H1 (cell line): ENCODE measurements at regions not wholly inside any gene's neighbourhood (a gene's known extent, or its start where the extent isn't known, plus 50 kb on each side); places are given as distances from the start of the nearest gene placed in this dataset.

ENCODE experiments used
- CREB1 ChIP-seq: IDR thresholded peaks from 2 replicates; pipeline ENCODE4 v1.6.1; 2012; ENCODE audit warnings: inconsistent platforms
- CTCF ChIP-seq, 3 experiments: IDR thresholded peaks; 1 replicate in 2 of 3; 2 replicates in 1 of 3; pipeline versions ENCODE4 v1.5.1 to v1.6.1; 2011; ENCODE audit warnings: low read length in 3 of 3, mild to moderate bottlenecking in 3 of 3, inconsistent platforms in 2 of 3, low read depth in 1 of 3, moderate library complexity in 1 of 3; ENCODE audit not compliant: insufficient read depth in 1 of 3; ENCODE audit errors: control extremely low read depth in 1 of 3
- POLR2A ChIP-seq, 2 experiments: IDR thresholded peaks; 1 replicate in 1 of 2; 2 replicates in 1 of 2; pipeline ENCODE4 v1.6.1; 2011; ENCODE audit warnings: low read depth in 2 of 2, low read length in 2 of 2, mild to moderate bottlenecking in 2 of 2; ENCODE audit errors: control extremely low read depth in 1 of 2
- POLR2AphosphoS5 ChIP-seq: IDR thresholded peaks from 2 replicates; pipeline ENCODE4 v1.6.1; 2011; ENCODE audit warnings: low read depth, low read length
- SIRT6 ChIP-seq: IDR thresholded peaks from one replicate; pipeline ENCODE4 v1.7.1; 2012; ENCODE audit warnings: low read length, inconsistent platforms
- TAF1 ChIP-seq: IDR thresholded peaks from 2 replicates; pipeline ENCODE4 v1.6.1; 2011; ENCODE audit warnings: mild to moderate bottlenecking, low read depth, low read length
- TEAD4 ChIP-seq: IDR thresholded peaks from 2 replicates; pipeline ENCODE4 v1.6.1; 2012; ENCODE audit warnings: low read depth, low read length, inconsistent platforms, mixed read lengths

- TF ChIP-seq CTCF (IDR thresholded peaks at IDR 0.05; ENCODE audit: control extremely low read depth in 1 of 3, insufficient read depth in 1 of 3, low read depth in 1 of 3, low read length in 3 of 3), result no peak
- no peak for TF ChIP-seq TAF1
- no peak for TF ChIP-seq POLR2A (IDR thresholded peaks at IDR 0.05; ENCODE audit: control extremely low read depth in 1 of 2, low read depth in 2 of 2, low read length in 2 of 2)
- TF ChIP-seq CREB1, result no peak
- TF ChIP-seq SIRT6, result no peak
- TF ChIP-seq TEAD4, result no peak
- no peak for TF ChIP-seq POLR2AphosphoS5
Measured at GRCh38 chr7:125467996-125468854, 538.6 kb upstream of the POT1 start (continued).
